Dermis blood vessel endothelial cell (primary cell): ENCODE measurements at regions not wholly inside any gene's neighbourhood (a gene's known extent, or its start where the extent isn't known, plus 50 kb on each side); places are given as distances from the start of the nearest gene placed in this dataset.
"Not testable (repeated sequence)": the region's sequence is repeated elsewhere in the genome, so short reads cannot be mapped to it uniquely, and the experiment has no call there.

Experiments used
- DNase-seq: peaks from one replicate; pipeline ENCODE4 v3.0.0; 2010

DNA sequence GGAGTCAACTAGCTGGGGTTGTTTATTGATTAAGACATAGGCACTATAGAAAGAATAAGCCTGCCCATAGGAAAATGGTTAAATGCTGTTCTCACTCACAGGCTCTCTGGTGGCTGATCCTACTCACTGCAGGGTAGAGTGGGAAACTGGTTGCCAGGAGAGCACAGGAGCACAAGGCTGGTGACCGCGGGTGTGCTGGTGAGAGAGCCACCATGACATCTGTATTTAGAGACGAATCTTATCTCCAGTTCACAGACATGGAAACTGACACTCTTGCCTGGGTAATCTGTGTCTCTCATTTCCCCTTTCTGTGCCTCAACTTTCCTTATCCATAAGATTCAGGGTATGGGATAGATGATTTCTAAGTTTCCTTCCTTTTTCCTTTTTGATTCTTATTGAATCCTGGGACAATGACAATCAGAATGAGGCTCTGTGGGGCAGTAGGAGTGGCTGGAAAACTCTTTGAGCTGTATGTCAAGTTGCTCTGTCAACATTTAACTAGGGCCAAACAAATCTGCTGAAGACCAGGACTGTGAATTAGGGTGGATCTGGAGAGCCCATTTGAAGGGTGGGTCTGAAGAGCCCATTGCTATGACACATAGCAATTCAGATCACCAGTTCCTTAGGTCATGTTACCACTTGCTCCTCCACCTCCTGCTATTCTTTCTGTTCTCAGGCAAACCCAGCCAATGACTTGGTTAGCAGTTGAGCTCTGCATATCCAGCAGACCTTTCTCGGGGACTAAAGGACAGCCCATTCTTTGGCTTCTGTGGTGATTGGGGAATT is 286.1 kb upstream of the TBL1XR1 start:
- DNase-seq, result peak; percentile 37

- no peak for DNase-seq
Observed at GRCh38 chr3:177484206-177484605, 286.9 kb upstream of the TBL1XR1 start.

GRCh38 chr3:177484926-177485325 is 287.6 kb upstream of the TBL1XR1 start:
- DNase-seq, result no peak

DNA sequence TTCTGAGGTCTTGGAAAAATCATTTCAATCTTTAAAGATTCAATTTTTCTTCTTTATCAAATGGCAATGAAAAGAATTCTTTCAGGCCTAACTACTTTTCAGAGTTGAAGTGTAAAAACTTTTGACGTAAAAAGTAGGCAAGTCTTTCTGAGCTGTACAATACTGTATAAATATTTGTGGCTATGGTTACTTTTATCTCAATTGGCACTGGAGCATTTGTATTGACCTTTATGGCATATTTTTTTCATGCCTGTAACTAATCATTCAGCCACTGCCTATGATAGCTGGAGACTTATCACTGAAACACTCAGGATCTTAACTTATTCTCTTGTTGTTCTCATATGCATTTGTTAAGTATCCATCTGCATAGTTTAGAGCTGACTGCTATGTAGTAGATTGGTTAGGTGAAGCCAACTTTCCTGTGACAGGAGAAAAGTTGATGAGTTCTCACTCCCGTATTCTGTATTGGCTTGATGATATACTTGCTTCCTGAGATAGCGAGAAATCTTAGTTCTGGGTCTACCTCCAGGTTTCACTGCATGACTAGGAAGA is 290.4 kb upstream of the TBL1XR1 start:
- DNase-seq, result no peak

DNA sequence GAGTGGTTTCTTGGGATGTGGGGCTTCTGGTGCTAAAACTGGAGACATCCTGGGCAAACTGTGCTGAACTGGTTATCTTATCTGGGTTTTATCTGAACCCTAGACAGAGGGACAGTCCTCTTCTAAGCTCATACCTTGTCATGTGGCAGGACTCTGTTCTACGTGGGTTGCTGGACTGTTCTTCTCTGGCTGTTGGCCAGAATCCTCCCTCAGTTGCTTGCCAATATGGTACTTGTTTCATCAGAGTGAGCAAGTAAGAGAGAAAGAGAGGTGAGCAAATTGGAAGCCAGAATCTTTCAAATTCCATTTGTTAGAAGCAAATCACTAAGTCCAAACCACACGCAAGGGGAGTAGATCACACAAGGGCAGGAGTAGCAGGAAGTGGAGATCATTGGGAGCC is 291.5 kb upstream of the TBL1XR1 start:
- DNase-seq, result no peak

GRCh38 chr3:177490626-177491025 is 293.3 kb upstream of the TBL1XR1 start:
- no peak for DNase-seq

DNA sequence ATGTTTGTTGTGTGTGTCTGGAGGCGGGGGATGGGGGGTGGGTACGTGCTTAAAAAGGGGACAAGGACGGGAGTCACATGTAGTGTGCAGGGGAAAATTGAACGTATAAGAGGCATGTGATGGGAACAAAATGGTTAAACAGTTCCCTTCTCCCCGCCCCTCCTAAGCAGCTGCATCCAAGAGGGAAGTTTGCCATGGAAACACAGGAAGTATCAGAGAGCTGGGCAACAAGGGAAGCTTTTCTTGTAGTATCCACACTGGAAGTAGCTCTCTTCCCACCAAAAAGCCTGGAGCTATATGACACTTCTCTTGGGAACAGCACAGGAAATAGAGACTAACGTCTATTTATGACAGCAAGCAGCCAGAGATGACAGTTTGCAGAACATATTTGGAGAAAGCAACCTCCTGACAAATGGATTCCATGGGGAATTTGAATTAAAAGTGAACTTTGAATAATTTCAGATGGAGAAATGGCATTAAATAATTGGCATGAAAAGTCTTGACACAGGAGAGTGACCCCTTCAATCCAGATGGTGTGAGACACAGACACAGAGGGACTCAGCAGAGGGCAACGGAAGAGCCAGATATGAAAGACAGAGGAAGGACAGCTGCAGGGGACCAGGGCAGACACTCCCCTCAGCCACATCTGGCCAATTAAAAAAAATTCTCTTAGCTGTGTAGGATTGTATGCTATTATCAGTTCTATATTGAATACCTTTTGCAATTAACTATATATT is 294.2 kb upstream of the TBL1XR1 start:
- DNase-seq, result peak; percentile 78

DNA sequence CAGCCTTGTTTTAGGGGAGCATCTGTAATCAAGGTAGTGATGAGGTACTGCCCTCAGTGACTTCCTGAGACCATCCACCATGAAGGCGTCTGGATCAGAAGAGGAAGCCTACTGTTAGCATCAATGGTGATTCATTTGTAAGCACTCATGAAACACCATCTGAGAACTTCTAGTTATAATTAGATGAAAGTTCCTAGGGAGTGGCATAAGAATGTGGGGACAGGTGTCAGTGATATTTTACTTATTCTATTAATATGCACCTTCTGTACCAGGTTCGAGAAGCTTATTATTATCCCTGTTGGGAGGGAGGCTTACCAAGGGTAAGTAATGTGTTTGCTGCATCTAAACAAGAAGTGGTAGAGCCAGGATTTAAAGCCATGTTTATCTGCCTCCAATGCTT is 295.8 kb upstream of the TBL1XR1 start:
- DNase-seq, result no peak

DNA sequence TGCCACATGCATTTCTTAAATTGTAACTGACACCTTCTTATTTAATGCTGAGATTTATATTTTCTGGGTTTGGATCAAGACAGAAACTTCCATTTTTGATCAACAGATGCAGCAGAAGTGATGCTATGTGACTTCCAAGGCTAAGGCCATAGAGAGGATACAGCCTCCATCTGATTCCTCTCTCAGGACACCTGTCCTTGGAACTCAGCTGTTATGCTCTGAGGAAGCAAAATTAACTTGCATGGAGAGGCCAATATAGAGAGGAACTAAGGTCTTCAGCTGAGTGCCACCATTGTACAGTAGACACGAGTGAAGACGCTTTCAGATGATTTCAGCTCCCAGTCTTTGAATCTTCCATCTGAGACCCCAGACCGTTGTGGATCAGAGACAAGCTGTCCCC is 296.9 kb upstream of the TBL1XR1 start:
- DNase-seq, result no peak

DNA sequence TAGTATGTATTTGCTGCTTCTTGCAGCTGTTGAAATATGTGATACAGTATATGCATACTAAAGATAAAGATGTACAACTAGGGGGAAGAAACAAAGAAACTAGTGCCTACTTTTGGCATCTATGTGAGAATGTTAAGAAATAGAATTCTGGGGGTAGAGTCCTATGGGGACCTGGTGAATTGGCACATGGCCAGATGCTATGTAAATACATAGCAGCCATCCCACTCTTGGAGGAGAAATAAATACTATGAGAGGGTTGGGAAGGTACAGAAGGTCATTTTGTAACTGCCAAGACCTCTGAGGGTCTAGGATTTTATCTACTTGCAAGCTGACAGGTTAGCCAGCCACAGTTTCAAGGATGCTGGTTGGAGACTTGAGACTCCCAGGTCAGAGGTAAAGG is 298.3 kb upstream of the TBL1XR1 start:
- no peak for DNase-seq

GRCh38 chr3:177498037-177498857 is 301.0 kb upstream of the TBL1XR1 start:
- peak; percentile 60 for DNase-seq

GRCh38 chr3:177499039-177499438 is 301.8 kb upstream of the TBL1XR1 start:
- not testable (repeated sequence) for DNase-seq

- DNase-seq, result no peak
Observed at GRCh38 chr3:177499779-177500423, 302.6 kb upstream of the TBL1XR1 start.

DNA sequence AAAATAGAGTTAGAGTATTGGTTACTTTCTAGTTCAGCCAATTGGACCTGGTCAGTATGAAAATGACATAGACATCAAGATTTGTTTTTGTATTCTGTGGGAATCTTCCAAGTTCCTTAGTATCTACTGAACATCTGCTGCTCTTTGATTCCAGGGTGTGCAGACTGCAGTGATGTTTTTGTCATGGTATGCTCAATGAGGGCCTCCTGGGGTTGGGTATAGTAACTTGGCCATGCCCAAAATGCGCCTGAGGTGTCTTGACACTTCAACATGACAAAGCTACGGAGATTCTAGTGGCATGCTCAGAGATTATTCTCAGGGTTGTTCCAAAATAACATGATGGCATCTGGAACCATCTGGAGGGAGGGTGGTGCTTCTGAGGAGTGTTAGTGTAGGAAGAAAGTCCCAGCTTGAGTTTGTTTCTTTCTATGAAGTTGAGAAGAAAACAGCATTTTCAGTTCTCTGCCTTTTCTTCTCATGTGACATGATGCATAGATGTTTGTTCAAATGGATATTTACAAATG is 313.5 kb upstream of the TBL1XR1 start:
- no peak for DNase-seq

- DNase-seq, result no peak
Observed at GRCh38 chr3:177512945-177513814, 315.9 kb upstream of the TBL1XR1 start.

DNA sequence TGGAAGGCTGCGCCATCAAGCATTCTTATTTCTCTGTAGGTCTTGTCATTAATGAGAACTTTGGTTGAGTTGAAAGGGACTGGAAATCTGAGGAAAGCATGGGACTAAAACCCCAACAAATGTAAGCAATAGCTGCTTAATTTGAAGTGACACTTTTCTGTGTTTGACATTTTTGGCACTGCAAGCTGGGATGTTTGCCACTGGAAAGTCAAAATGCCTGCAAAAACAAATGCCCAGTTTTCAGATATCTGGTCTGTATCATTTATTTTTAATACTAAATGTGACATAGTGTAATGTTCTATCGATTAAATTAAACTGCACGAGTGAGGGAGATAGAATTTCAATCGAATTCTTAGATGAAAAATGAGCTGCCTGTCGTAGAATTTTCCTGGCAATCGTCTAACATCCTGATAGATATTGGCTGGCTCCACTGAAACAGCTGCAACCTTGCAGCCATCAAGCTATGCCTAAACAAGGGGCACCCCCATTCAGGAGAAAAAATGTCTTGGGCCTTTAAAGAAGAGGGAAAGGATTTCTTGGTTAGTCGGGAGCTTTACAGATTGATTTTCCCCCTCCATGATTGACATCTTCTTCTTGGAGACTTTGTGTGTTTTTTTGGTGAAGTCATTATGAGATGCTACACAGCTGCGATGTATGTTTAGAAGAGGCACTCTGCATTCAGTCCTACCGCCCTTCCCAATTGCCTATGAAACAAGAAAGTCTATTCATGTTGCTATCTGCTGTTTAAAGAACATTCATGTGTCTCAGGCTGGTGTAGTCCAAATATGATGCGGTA is 316.7 kb upstream of the TBL1XR1 start:
- DNase-seq, result no peak

DNA sequence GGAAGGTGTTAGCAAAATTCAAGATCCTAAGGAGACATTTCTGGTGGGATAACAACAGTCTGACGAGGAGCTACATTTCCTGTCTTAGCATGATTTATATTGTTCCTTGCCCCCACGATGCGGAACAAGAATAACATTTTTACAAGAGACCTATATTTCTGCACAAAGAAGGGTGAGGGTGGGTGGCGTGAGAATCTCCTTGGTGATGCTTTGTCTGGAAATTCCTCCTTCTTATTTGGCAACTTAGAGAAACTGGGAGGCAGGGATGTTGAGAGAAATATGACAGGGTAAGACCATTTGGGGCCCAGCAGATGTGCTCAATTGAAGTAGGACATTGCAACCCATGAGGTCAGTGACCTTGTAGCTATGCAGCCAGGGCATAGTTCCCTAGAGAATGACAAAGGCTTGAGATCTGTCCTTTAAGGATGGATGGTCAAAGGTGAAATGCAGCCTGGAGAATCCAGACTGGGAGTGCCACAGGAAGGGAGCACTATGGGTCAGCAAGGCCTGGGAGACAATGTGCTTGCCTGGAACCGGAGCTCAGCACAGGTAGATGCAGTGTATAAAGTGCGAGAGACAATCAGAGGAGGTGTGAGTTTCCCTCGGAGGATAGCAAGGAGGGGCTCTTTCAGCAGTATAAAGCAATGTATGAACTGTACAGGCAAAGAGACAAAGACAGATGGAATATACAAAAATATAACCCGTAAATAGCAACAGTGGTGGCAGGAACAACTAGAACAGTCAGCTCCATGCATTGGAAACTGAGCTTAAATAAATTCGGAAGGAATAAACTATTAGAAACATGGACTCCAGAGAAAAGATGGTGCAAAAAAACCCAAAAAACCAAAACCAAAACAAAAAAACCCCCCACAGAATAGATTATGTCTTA is 317.6 kb upstream of the TBL1XR1 start:
- DNase-seq, result no peak

GRCh38 chr3:177515786-177516157 is 318.5 kb upstream of the TBL1XR1 start:
- DNase-seq, result no peak
